ENCODE measurements at regions not wholly inside any gene's neighbourhood (a gene's known extent, or its start where the extent isn't known, plus 50 kb on each side); places are given as distances from the start of the nearest gene placed in this dataset.

- TF ChIP-seq ZBTB21 (CRISPR knock-in tag; IDR thresholded peaks at IDR 0.05; ENCODE audit: borderline replicate concordance): no peak
- TF ChIP-seq MLX (CRISPR knock-in tag; IDR thresholded peaks at IDR 0.05): no peak
- TF ChIP-seq E2F4 (CRISPR knock-in tag; IDR thresholded peaks at IDR 0.05; ENCODE audit: borderline replicate concordance, low read depth): no peak
- no peak for TF ChIP-seq ATF2 (CRISPR knock-in tag; IDR thresholded peaks at IDR 0.05; ENCODE audit: borderline replicate concordance, low read depth)
- TF ChIP-seq SMAD4 (CRISPR knock-in tag; IDR thresholded peaks at IDR 0.05): no peak
Measured at GRCh38 chr16:66176731-66177130, 189.8 kb upstream of the CDH5 start (continued).

- POLR2A ChIA-PET: no interaction called here
- DNase-seq (ENCODE audit: low spot score) (no peak), ATAC-seq (no peak)
- CTCF ChIA-PET: no interaction called here
- H3K27me3 Mint-ChIP-seq (ENCODE audit: low read depth): 0 out of 2 replicates have a peak, but pooled peaks cover 4% of the 10 kb centered on the region
- no peaks in the 10 kb centered on the region; the same call in 1 of the 2 replicates for H3K4me1 Mint-ChIP-seq
- peaks cover 10% of the 10 kb centered on the region for H3K36me3 Mint-ChIP-seq
- no peak for TF ChIP-seq ZNF425 (CRISPR knock-in tag; conservative IDR thresholded peaks at IDR 0.05)
- TF ChIP-seq PREB (CRISPR knock-in tag; IDR thresholded peaks at IDR 0.05; ENCODE audit: borderline replicate concordance): no peak
- TF ChIP-seq ZNF317 (CRISPR knock-in tag; IDR thresholded peaks at IDR 0.05; ENCODE audit: borderline replicate concordance, low read depth): no peak
- TF ChIP-seq MYBL2 (CRISPR knock-in tag; IDR thresholded peaks at IDR 0.05): no peak
- no peak for TF ChIP-seq RORB (CRISPR knock-in tag; IDR thresholded peaks at IDR 0.05)
- TF ChIP-seq CTCF (IDR thresholded peaks at IDR 0.05): no peak
- no peak for TF ChIP-seq ZBTB43 (CRISPR knock-in tag; IDR thresholded peaks at IDR 0.05)
- no peak for TF ChIP-seq JUN (CRISPR knock-in tag; IDR thresholded peaks at IDR 0.05)
- TF ChIP-seq PRRX2 (CRISPR knock-in tag; IDR thresholded peaks at IDR 0.05): no peak
- no peak for TF ChIP-seq FOXJ3 (CRISPR knock-in tag; IDR thresholded peaks at IDR 0.05; ENCODE audit: borderline replicate concordance)
- H3K27ac Mint-ChIP-seq: no peak overlapping the region
- H3K9me3 Mint-ChIP-seq: peaks cover 12% of the 10 kb centered on the region
- H3K4me3 Mint-ChIP-seq: no peak overlapping the region
Measured at GRCh38 chr16:66176111-66176510, 190.4 kb upstream of the CDH5 start.

Data from WTC11 (cell line).